H9 (cell line): ENCODE measurements at regions not wholly inside any gene's neighbourhood (a gene's known extent, or its start where the extent isn't known, plus 50 kb on each side); places are given as distances from the start of the nearest gene placed in this dataset.
A peak's percentile ranks its signal among the peaks of the same experiment; 100 is the strongest.

ENCODE experiments used
- DNase-seq: peaks from one replicate; pipeline ENCODE4 v3.0.0-alpha.2; 2017
- H2AFZ ChIP-seq: one replicate; pipeline ENCODE4 v1.6.1; 2013; ENCODE audit warnings: mild to moderate bottlenecking, low read length, control low read depth, moderate library complexity
- H2AK5ac ChIP-seq: 2 replicates; pipeline ENCODE4 v1.6.1; 2013; ENCODE audit warnings: low read length, control low read depth, mixed read lengths; ENCODE audit not compliant: insufficient read length
- H2BK120ac ChIP-seq: one replicate; pipeline ENCODE4 v1.6.1; 2013; ENCODE audit warnings: low read depth, mild to moderate bottlenecking, low read length, control low read depth, inconsistent platforms; ENCODE audit not compliant: poor library complexity, severe bottlenecking
- H2BK12ac ChIP-seq: 2 replicates; pipeline ENCODE4 v1.6.1; 2013; ENCODE audit warnings: low read length, control low read depth, mixed read lengths, low read depth; ENCODE audit not compliant: insufficient read length
- H2BK15ac ChIP-seq: 2 replicates; pipeline ENCODE4 v1.6.1; 2013; ENCODE audit warnings: low read depth, low read length, control low read depth
- H2BK20ac ChIP-seq: one replicate; pipeline ENCODE4 v1.6.1; 2013; ENCODE audit warnings: low read depth, mild to moderate bottlenecking, low read length, control low read depth, inconsistent platforms; ENCODE audit not compliant: poor library complexity, severe bottlenecking
- H2BK5ac ChIP-seq: 2 replicates; pipeline ENCODE4 v1.6.1; 2013; ENCODE audit warnings: low read length, control low read depth, mixed read lengths; ENCODE audit not compliant: insufficient read length
- H3K14ac ChIP-seq: 2 replicates; pipeline ENCODE4 v1.6.1; 2013; ENCODE audit warnings: low read length, control low read depth; ENCODE audit not compliant: insufficient read depth
- H3K18ac ChIP-seq: 2 replicates; pipeline ENCODE4 v1.6.1; 2013; ENCODE audit warnings: low read depth, mild to moderate bottlenecking, mixed read lengths, low read length, control low read depth; ENCODE audit not compliant: insufficient read length
- H3K23ac ChIP-seq: 2 replicates; pipeline ENCODE4 v1.6.1; 2013; ENCODE audit warnings: low read length, control low read depth, mixed read lengths, low read depth; ENCODE audit not compliant: insufficient read length
- H3K23me2 ChIP-seq: 2 replicates; pipeline ENCODE4 v1.6.1; 2013; ENCODE audit warnings: low read depth, mild to moderate bottlenecking, mixed read lengths, low read length, control low read depth; ENCODE audit not compliant: insufficient read length, poor library complexity, severe bottlenecking
- H3K27ac ChIP-seq: 2 replicates; pipeline ENCODE4 v1.5.1; 2013; ENCODE audit warnings: low read length, control low read depth, mixed read lengths, low read depth; ENCODE audit not compliant: insufficient read length
- H3K27me3 ChIP-seq: 2 replicates; pipeline ENCODE4 v1.6.1; 2013; ENCODE audit warnings: low read length, control low read depth, inconsistent platforms; ENCODE audit not compliant: insufficient read depth
- H3K4ac ChIP-seq: 2 replicates; pipeline ENCODE4 v1.6.1; 2013; ENCODE audit warnings: low read depth, mild to moderate bottlenecking, control low read depth, inconsistent platforms, low read length, moderate library complexity
- H3K4me1 ChIP-seq: 2 replicates; pipeline ENCODE4 v1.6.1; 2013; ENCODE audit warnings: low read length, control low read depth, inconsistent platforms; ENCODE audit not compliant: insufficient read depth
- H3K4me2 ChIP-seq: 2 replicates; pipeline ENCODE4 v1.6.1; 2013; ENCODE audit warnings: low read length, control low read depth, mixed read lengths; ENCODE audit not compliant: insufficient read length, insufficient read depth
- H3K56ac ChIP-seq: 2 replicates; pipeline ENCODE4 v1.6.1; 2013; ENCODE audit warnings: low read depth, mild to moderate bottlenecking, mixed read lengths, low read length, control low read depth; ENCODE audit not compliant: insufficient read length
- H3K79me1 ChIP-seq: 2 replicates; pipeline ENCODE4 v1.6.1; 2013; ENCODE audit warnings: low read depth, mild to moderate bottlenecking, moderate library complexity, low read length, control low read depth, inconsistent platforms; ENCODE audit not compliant: insufficient read depth, poor library complexity, severe bottlenecking
- H3K79me2 ChIP-seq: 2 replicates; pipeline ENCODE4 v1.6.1; 2013; ENCODE audit warnings: low read length, control low read depth, inconsistent platforms; ENCODE audit not compliant: insufficient read depth
- H3K9ac ChIP-seq: 2 replicates; pipeline ENCODE4 v1.6.1; 2013; ENCODE audit warnings: low read length, control low read depth, mixed read lengths; ENCODE audit not compliant: insufficient read length; ENCODE audit errors: extremely low read depth
- H3K9me3 ChIP-seq: one replicate; pipeline ENCODE4 v1.6.1; 2013; ENCODE audit warnings: low read depth, low read length, inconsistent platforms; ENCODE audit not compliant: control insufficient read depth
- H3T11ph ChIP-seq: one replicate; pipeline ENCODE4 v1.6.1; 2013; ENCODE audit warnings: mild to moderate bottlenecking, low read length, control low read depth, inconsistent platforms
- H4K20me1 ChIP-seq: one replicate; pipeline ENCODE4 v1.6.1; 2013; ENCODE audit not compliant: control insufficient read depth, insufficient read length, insufficient read depth
- H4K5ac ChIP-seq: 2 replicates; pipeline ENCODE4 v1.6.1; 2013; ENCODE audit warnings: low read depth, mild to moderate bottlenecking, mixed read lengths, low read length, control low read depth; ENCODE audit not compliant: insufficient read length
- H4K8ac ChIP-seq: replicated peaks from 2 replicates; pipeline ENCODE4 v1.6.1; 2013; ENCODE audit warnings: low read length, control low read depth, mixed read lengths, low read depth; ENCODE audit not compliant: insufficient read length
- H4K91ac ChIP-seq: 2 replicates; pipeline ENCODE4 v1.6.1; 2013; ENCODE audit warnings: low read depth, mild to moderate bottlenecking, moderate library complexity, mixed read lengths, low read length, control low read depth; ENCODE audit not compliant: insufficient read length
- H3K27ac Mint-ChIP-seq, 3 experiments: 2 replicates in 2 of 3; 3 replicates in 1 of 3; pipeline ENCODE4 v1.8.0; 2020 to 2021; ENCODE audit warnings: mixed read lengths in 3 of 3, mild to moderate bottlenecking in 1 of 3, moderate library complexity in 1 of 3
- H3K27me3 Mint-ChIP-seq: 2 replicates; pipeline ENCODE4 v1.8.0; 2021; ENCODE audit warnings: low read depth, mild to moderate bottlenecking, moderate library complexity, mixed read lengths
- H3K36me3 Mint-ChIP-seq, 3 experiments: 2 replicates in 2 of 3; 3 replicates in 1 of 3; pipeline ENCODE4 v1.8.0; 2020 to 2021; ENCODE audit warnings: low read depth in 3 of 3, mixed read lengths in 3 of 3; ENCODE audit not compliant: insufficient read depth in 1 of 3
- H3K4me1 Mint-ChIP-seq, 2 experiments: 2 replicates each; pipeline ENCODE4 v1.8.0; 2020; ENCODE audit warnings: mixed read lengths in 2 of 2
- H3K4me3 Mint-ChIP-seq, 2 experiments: 2 replicates in 1 of 2; 3 replicates in 1 of 2; pipeline ENCODE4 v1.8.0; 2020 to 2021; ENCODE audit warnings: mild to moderate bottlenecking in 2 of 2, mixed read lengths in 2 of 2, moderate library complexity in 1 of 2
- H3K9me3 Mint-ChIP-seq, 2 experiments: 2 replicates in 1 of 2; 3 replicates in 1 of 2; pipeline ENCODE4 v1.8.0; 2020; ENCODE audit warnings: mild to moderate bottlenecking in 2 of 2, mixed read lengths in 2 of 2, moderate library complexity in 1 of 2
- WGBS: extraction: QIAGEN DNeasy Blood & Tissue Kit; methylation state at CpG from one replicate; pipeline ENCODE4 v1.1.7; 2013; ENCODE audit warnings: missing lambda C conversion rate, low lambda C conversion rate, mixed read lengths; ENCODE audit not compliant: insufficient read length; ENCODE audit errors: extremely low coverage; 5-methylcytosine and 5-hydroxymethylcytosine counted together
- TF ChIP-seq, protein P1 (sequence below): fragments of 200-600 bp; sonication (generic); conservative IDR thresholded peaks from 3 replicates; pipeline ENCODE4 v1.8.0; 2021; ENCODE audit warnings: antibody characterized with exemption, mild to moderate bottlenecking

DNA sequence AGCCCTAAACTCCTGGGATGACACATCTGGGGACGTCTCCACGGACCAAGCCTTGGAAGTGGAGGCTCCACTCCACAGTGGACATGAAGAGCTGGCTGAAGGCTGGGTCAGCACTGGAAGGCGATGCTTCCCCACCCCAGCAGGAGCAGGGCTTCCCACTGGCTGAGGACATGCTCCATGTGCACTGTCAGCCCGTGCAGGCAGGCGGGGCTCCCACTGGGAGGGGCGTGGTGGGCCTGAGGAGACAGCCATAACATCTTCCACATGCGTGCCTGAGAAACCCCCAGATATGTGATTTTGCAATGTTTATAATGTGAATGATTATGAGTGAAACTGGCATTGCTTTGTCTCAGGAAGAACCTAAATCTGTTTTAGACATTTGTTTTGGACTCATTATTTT is 231.3 kb downstream of the KLF13 start:
- no peak overlapping the region for H2BK5ac ChIP-seq
- H2AK5ac ChIP-seq = no peak overlapping the region
- no peak overlapping the region for H2BK120ac ChIP-seq
- DNase-seq = no peak
- H3K9ac ChIP-seq = no peak overlapping the region
- no CpG with 5 or more reads among the region's 7 CpGs for WGBS
- no peaks in the 10 kb centered on the region for H3K9me3 ChIP-seq
- H3K79me2 ChIP-seq = no peaks in the 10 kb centered on the region
- H3K14ac ChIP-seq = no peak overlapping the region; the same call in 1 of the 2 replicates
- Mint-ChIP-seq H3K36me3 (no peaks in the 10 kb centered on the region), H3K27me3 (no peaks in the 10 kb centered on the region), H3K4me1 (no peaks in the 10 kb centered on the region), H3K27ac (peak overlapping the region in 1 of 3 experiments; percentile 10; a peak in 1 of 7 replicates), H3K4me3 (no peak overlapping the region), H3K9me3 (no peaks in the 10 kb centered on the region)
- no peak overlapping the region for H3K23ac ChIP-seq
- H2BK20ac ChIP-seq = no peak overlapping the region
- H4K8ac ChIP-seq = no peak overlapping the region
- no peak overlapping the region for H3K4ac ChIP-seq
- no peaks in the 10 kb centered on the region for H3K23me2 ChIP-seq
- H3K4me2 ChIP-seq = no peak overlapping the region
- no peak overlapping the region for H3K18ac ChIP-seq
- no peaks in the 10 kb centered on the region for H3K27me3 ChIP-seq
- no peak overlapping the region for H3T11ph ChIP-seq
- H4K91ac ChIP-seq = no peak overlapping the region
- H2BK12ac ChIP-seq = no peak overlapping the region
- H4K5ac ChIP-seq = no peak overlapping the region
- H2BK15ac ChIP-seq = no peak overlapping the region
- no peaks in the 10 kb centered on the region for H3K79me1 ChIP-seq
- TF ChIP-seq, protein P1, sequence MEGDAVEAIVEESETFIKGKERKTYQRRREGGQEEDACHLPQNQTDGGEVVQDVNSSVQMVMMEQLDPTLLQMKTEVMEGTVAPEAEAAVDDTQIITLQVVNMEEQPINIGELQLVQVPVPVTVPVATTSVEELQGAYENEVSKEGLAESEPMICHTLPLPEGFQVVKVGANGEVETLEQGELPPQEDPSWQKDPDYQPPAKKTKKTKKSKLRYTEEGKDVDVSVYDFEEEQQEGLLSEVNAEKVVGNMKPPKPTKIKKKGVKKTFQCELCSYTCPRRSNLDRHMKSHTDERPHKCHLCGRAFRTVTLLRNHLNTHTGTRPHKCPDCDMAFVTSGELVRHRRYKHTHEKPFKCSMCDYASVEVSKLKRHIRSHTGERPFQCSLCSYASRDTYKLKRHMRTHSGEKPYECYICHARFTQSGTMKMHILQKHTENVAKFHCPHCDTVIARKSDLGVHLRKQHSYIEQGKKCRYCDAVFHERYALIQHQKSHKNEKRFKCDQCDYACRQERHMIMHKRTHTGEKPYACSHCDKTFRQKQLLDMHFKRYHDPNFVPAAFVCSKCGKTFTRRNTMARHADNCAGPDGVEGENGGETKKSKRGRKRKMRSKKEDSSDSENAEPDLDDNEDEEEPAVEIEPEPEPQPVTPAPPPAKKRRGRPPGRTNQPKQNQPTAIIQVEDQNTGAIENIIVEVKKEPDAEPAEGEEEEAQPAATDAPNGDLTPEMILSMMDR = no peak
- H3K4me1 ChIP-seq = no peaks in the 10 kb centered on the region
- H2AFZ ChIP-seq = no peak overlapping the region
- H3K27ac ChIP-seq = no peak overlapping the region
- H4K20me1 ChIP-seq = no peaks in the 10 kb centered on the region
- H3K56ac ChIP-seq = no peak overlapping the region
